Tibial artery (tissue), 4 donors: ENCODE measurements at regions not wholly inside any gene's neighbourhood (a gene's known extent, or its start where the extent isn't known, plus 50 kb on each side); places are given as distances from the start of the nearest gene placed in this dataset.

Experiments used
- DNase-seq, 2 donors: peaks; one replicate each; pipeline ENCODE4 v3.0.0-alpha.2; 2019
- H3K27ac ChIP-seq, 2 donors: fragments of 200-600 bp; sonication (generic) in 1 of 2; 1 replicate in 1 of 2; 2 replicates in 1 of 2; pipeline ENCODE4 v1.5.1; 2018 to 2019; ENCODE audit warnings: mild to moderate bottlenecking in 1 of 2
- H3K27me3 ChIP-seq, 2 donors: fragments of 200-600 bp; sonication (generic) in 1 of 2; one replicate each; pipeline versions ENCODE4 v1.5.1 to v1.6.0; 2016 to 2019
- H3K36me3 ChIP-seq, 3 donors: fragments of 200-600 bp; sonication (generic) in 2 of 3; one replicate each; pipeline ENCODE4 v1.5.1; 2016 to 2019; ENCODE audit warnings: mild to moderate bottlenecking in 2 of 3
- H3K4me1 ChIP-seq, 4 donors: fragments of 200-600 bp; sonication (generic) in 2 of 4; 1 replicate in 3 of 4; 2 replicates in 1 of 4; pipeline ENCODE4 v1.5.1; 2016 to 2019
- H3K4me3 ChIP-seq, 2 donors: fragments of 200-600 bp; sonication (generic) in 1 of 2; 1 replicate in 1 of 2; 2 replicates in 1 of 2; pipeline ENCODE4 v1.5.1; 2018 to 2019; ENCODE audit warnings: mild to moderate bottlenecking in 2 of 2
- H3K9me3 ChIP-seq, 3 donors: fragments of 200-600 bp; sonication (generic) in 1 of 3; one replicate each; pipeline ENCODE4 v1.5.1; 2016 to 2019
- CTCF ChIP-seq, 2 experiments: fragments of 200-600 bp in 1 of 2; fragments of 450-650 bp in 1 of 2; IDR thresholded peaks; one replicate each; pipeline ENCODE4 v1.5.1; 2017 to 2019; ENCODE audit warnings: antibody characterized with exemption in 2 of 2, mild to moderate bottlenecking in 1 of 2, moderate library complexity in 1 of 2
- intact Hi-C: fragments of 100-400 bp; cut with DNase I; formaldehyde crosslinking; loops from one replicate; pipeline ENCODE4 v1.15.0; 2023; ENCODE audit warnings: low total_unique reads

DNA sequence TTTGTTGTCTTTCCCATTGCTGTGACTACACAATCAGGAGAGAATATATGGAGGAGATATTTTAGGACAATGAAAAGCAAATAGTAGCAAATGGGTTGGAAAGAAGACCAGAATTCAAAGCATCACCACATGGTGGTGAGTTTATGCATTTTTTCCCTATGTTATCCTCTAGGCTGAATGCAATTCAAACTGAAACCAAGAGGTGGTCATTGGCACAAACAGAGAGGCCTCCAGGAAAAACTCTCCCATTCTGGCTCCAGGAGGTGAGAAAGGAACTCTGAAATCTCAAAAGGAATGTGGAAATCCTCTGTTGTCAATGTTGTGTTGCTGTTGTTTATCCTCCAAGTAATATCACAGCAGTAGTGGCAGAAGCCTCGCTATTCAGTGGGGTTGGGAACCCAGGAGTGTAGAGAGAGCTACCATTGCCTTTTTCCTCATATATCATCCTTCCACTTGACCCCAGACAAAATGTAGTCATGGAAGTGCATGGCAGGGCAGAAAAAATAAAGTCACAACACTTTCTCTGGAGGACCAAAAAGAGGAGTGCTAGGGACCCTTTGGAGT lies 819.1 kb downstream of the GRID1 start:
- DNase-seq = no peak
- TF ChIP-seq CTCF (IDR thresholded peaks at IDR 0.05) = no peak
- no peaks in the 10 kb centered on the region for H3K36me3 ChIP-seq
- H3K4me1 ChIP-seq = no peaks in the 10 kb centered on the region
- H3K9me3 ChIP-seq = no peaks in the 10 kb centered on the region
- no peak overlapping the region for H3K27ac ChIP-seq
- intact Hi-C loops = loop anchor here (2.0 kb wide), 1 partner anchor 829 kb away; no protein-coding TSS in a partner anchor
- H3K4me3 ChIP-seq = no peak overlapping the region
- H3K27me3 ChIP-seq = no peaks in the 10 kb centered on the region

- intact Hi-C loops = no loop called here
- TF ChIP-seq CTCF (IDR thresholded peaks at IDR 0.05) = peak; percentile 41 to 45
- Histone ChIP-seq H3K36me3 (no peaks in the 10 kb centered on the region), H3K4me1 (no peaks in the 10 kb centered on the region), H3K9me3 (no peaks in the 10 kb centered on the region), H3K4me3 (no peak overlapping the region), H3K27ac (no peak overlapping the region), H3K27me3 (no peaks in the 10 kb centered on the region)
- no peak for DNase-seq
These were observed 818.6 kb downstream of the GRID1 start for GRCh38 chr10:85548034-85548433.
